GM12878 (cell line): ENCODE measurements at regions not wholly inside any gene's neighbourhood (a gene's known extent, or its start where the extent isn't known, plus 50 kb on each side); places are given as distances from the start of the nearest gene placed in this dataset.

Experiments used
- ATAC-seq: fragments of 200-7000 bp; cut with Tn5 transposase; 3 replicates; pipeline ENCODE4 v1.9.1; 2020; ENCODE audit warnings: mild to moderate bottlenecking, moderate library complexity
- BruUV-seq: library from RNA; stranded (reverse); fragments of 400-500 nt; replicated peaks from 2 replicates; lab custom pipeline; 2021; lab: Mats Ljungman, UMichigan
- CTCF ChIA-PET: fragments of 300-600 bp; sonication (Branson Sonifier 250); formaldehyde crosslinking; extraction: SDS; loops from one replicate; lab custom pipeline; 2021; ENCODE audit warnings: inconsistent platforms; lab: Yijun Ruan, JAX
- POLR2A ChIA-PET: fragments of 350-600 bp; formaldehyde crosslinking; extraction: SDS; loops from one replicate; lab custom pipeline; 2021; ENCODE audit warnings: inconsistent platforms; lab: Charles Lee
- RAD21 ChIA-PET: fragments of 300-600 bp; sonication (Branson Sonifier 250); formaldehyde crosslinking; loops from one replicate; lab custom pipeline; 2023; ENCODE audit warnings: antibody characterized with exemption; ENCODE audit not compliant: unreplicated experiment; lab: Charles Lee
- SMC1A ChIA-PET: fragments of 300-600 bp; sonication (Branson Sonifier 250); formaldehyde crosslinking; loops from one replicate; lab custom pipeline; 2023; ENCODE audit not compliant: unreplicated experiment, uncharacterized antibody; lab: Charles Lee
- DNase-seq: peaks from one replicate; pipeline ENCODE4 v3.0.0-alpha.2; 2011; ENCODE audit warnings: low read depth, low spot score
- FAIRE-seq: peaks from 3 replicates; lab custom pipeline; 2011; peaks lifted over from hg19 to GRCh38; lab: Jason Lieb, UNC
- H2AFZ ChIP-seq: 2 replicates; pipeline ENCODE4 v1.6.0; 2011; ENCODE audit warnings: low read depth, low read length, control low read depth; ENCODE audit not compliant: control insufficient read depth
- H3K27ac ChIP-seq: 2 replicates; pipeline ENCODE4 v1.5.1; 2011; ENCODE audit warnings: control low read depth; ENCODE audit not compliant: control insufficient read depth, insufficient read depth
- H3K27me3 ChIP-seq, 2 experiments: replicated peaks in 1 of 2; 2 replicates each; pipeline versions ENCODE4 v1.6.0 to v1.6.1; 2011; ENCODE audit warnings: low read length in 1 of 2; ENCODE audit not compliant: control insufficient read depth in 2 of 2, insufficient read depth in 2 of 2
- H3K36me3 ChIP-seq, 2 experiments: 2 replicates each; pipeline ENCODE4 v1.5.1; 2011; ENCODE audit warnings: low read length in 1 of 2; ENCODE audit not compliant: control insufficient read depth in 2 of 2, insufficient read depth in 2 of 2
- H3K4me1 ChIP-seq: 2 replicates; pipeline ENCODE4 v1.6.1; 2011; ENCODE audit warnings: mild to moderate bottlenecking, low read length, moderate library complexity, mixed read lengths; ENCODE audit not compliant: control insufficient read depth, insufficient read depth
- H3K4me2 ChIP-seq: 2 replicates; pipeline ENCODE4 v1.6.0; 2011; ENCODE audit warnings: control low read depth; ENCODE audit not compliant: control insufficient read depth, insufficient read depth
- H3K4me3 ChIP-seq: fragments of 200-600 bp; sonication (generic); 2 replicates; pipeline ENCODE4 v1.5.1; 2016
- H3K79me2 ChIP-seq: 2 replicates; pipeline ENCODE4 v1.6.0; 2011; ENCODE audit warnings: low read length; ENCODE audit not compliant: control insufficient read depth, insufficient read depth
- H3K9ac ChIP-seq: 2 replicates; pipeline ENCODE4 v1.8.0; 2011; ENCODE audit warnings: low read length, control low read depth, mixed read lengths; ENCODE audit not compliant: control insufficient read depth, insufficient read depth
- H3K9me3 ChIP-seq: replicated peaks from 3 replicates; pipeline ENCODE4 v1.5.1; 2011; ENCODE audit warnings: mild to moderate bottlenecking, low read length; ENCODE audit not compliant: control insufficient read depth, insufficient read depth
- H4K20me1 ChIP-seq: 2 replicates; pipeline ENCODE4 v1.6.0; 2011; ENCODE audit not compliant: control insufficient read depth, insufficient read depth
- BHLHE40 ChIP-seq, 2 experiments: fragments of 450-650 bp in 1 of 2; IDR thresholded peaks; 2 replicates each; pipeline ENCODE4 v1.6.1; 2011 to 2017; ENCODE audit warnings: low read depth in 2 of 2, borderline replicate concordance in 1 of 2, improper control_type of control experiment in 1 of 2, low read length in 1 of 2, mild to moderate bottlenecking in 1 of 2
- ETV6 ChIP-seq, 2 experiments: fragments of 450-650 bp in 1 of 2; IDR thresholded peaks in 1 of 2; conservative IDR thresholded peaks in 1 of 2; 2 replicates each; pipeline ENCODE4 v1.6.1; 2014; ENCODE audit warnings: antibody characterized with exemption in 1 of 2, borderline replicate concordance in 1 of 2, low read depth in 1 of 2, mild to moderate bottlenecking in 1 of 2, moderate library complexity in 1 of 2
- IRF3 ChIP-seq: fragments of 450-650 bp; IDR thresholded peaks from 2 replicates; pipeline ENCODE4 v1.6.1; 2014; ENCODE audit warnings: mild to moderate bottlenecking
- MYC ChIP-seq: IDR thresholded peaks from 2 replicates; pipeline ENCODE4 v1.6.1; 2011; ENCODE audit warnings: mild to moderate bottlenecking, low read length, moderate library complexity, inconsistent platforms; ENCODE audit not compliant: insufficient read depth, insufficient replicate concordance, insufficient read length, severe bottlenecking
- NR2F1 ChIP-seq: fragments of 450-650 bp; conservative IDR thresholded peaks from 2 replicates; pipeline ENCODE4 v1.6.1; 2017; ENCODE audit warnings: mild to moderate bottlenecking
- SP1 ChIP-seq: IDR thresholded peaks from one replicate; pipeline ENCODE4 v1.6.1; 2011; ENCODE audit warnings: low read depth, low read length
- SRF ChIP-seq, 2 experiments: IDR thresholded peaks; 2 replicates each; pipeline ENCODE4 v1.6.1; 2011; ENCODE audit warnings: low read depth in 2 of 2, low read length in 2 of 2, mild to moderate bottlenecking in 1 of 2, moderate library complexity in 1 of 2
- TARDBP ChIP-seq: IDR thresholded peaks from 2 replicates; pipeline ENCODE4 v1.6.1; 2016; ENCODE audit warnings: borderline replicate concordance
- YY1 ChIP-seq: IDR thresholded peaks from 2 replicates; pipeline ENCODE4 v1.6.1; 2011; ENCODE audit warnings: low read depth, mild to moderate bottlenecking, low read length
- ZNF384 ChIP-seq: IDR thresholded peaks from 2 replicates; pipeline ENCODE4 v1.6.1; 2012; ENCODE audit warnings: low read depth, mild to moderate bottlenecking, low read length, improper control_type of control experiment, borderline replicate concordance
- WGBS: methylation state at CpG from one replicate; pipeline ENCODE4 v1.1.6; 2016; ENCODE audit warnings: low lambda C conversion rate; ENCODE audit not compliant: insufficient replicate concordance, insufficient coverage; ENCODE audit errors: missing lambda C conversion rate; 5-methylcytosine and 5-hydroxymethylcytosine counted together
- in situ Hi-C: fragments of 300-500 bp; cut with MboI; formaldehyde crosslinking; loops from 9 replicates; pipeline ENCODE4 v1.14.3; 2018; ENCODE audit warnings: mixed read lengths
- intact Hi-C: fragments of 100-400 bp; cut with micrococcal nuclease; formaldehyde crosslinking; loops from one replicate; pipeline ENCODE4 v1.14.2; 2022; ENCODE audit not compliant: unreplicated experiment
- TF ChIP-seq, protein P1 (sequence below): fragments of 450-650 bp; IDR thresholded peaks from 2 replicates; pipeline ENCODE4 v1.6.1; 2017; ENCODE audit warnings: borderline replicate concordance
- TF ChIP-seq, protein P2 (sequence below): IDR thresholded peaks from 2 replicates; pipeline ENCODE4 v1.6.1; 2011; ENCODE audit warnings: low read depth, low read length, improper control_type of control experiment, borderline replicate concordance
- TF ChIP-seq, protein P3 (sequence below): IDR thresholded peaks from 2 replicates; pipeline ENCODE4 v1.6.1; 2011; ENCODE audit warnings: borderline replicate concordance, low read depth, mild to moderate bottlenecking, moderate library complexity, low read length; ENCODE audit not compliant: insufficient read depth, poor library complexity, severe bottlenecking

DNA sequence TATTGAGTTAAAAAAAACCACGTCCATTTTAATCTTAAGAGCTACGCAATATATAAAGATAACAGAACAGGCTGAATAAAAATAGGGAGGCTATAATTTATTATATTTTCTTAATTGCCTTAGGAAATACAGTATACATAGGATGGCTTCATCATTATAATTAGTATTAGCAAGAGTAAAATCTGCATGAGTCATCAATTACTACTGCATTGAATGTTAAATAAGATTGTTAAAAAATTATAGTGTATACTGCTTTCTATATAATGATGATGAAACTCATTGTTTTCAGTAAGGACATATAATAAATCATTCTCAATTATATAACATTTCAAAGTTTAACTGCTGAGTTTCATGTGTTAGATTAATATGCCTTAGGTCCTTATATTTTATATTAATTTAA lies 133.4 kb upstream of the GRID2 start:
- no peak overlapping the region for H3K27ac ChIP-seq
- no peaks in the 10 kb centered on the region for H3K9me3 ChIP-seq
- H3K4me2 ChIP-seq = no peak overlapping the region
- no peak for DNase-seq
- intact Hi-C loops = no loop called here
- SMC1A ChIA-PET = no interaction called here
- no peaks in the 10 kb centered on the region for H3K36me3 ChIP-seq
- no peaks in the 10 kb centered on the region for H4K20me1 ChIP-seq
- no peak for FAIRE-seq
- WGBS = 39% methylated on average over 2 of the region's 2 CpGs
- H3K9ac ChIP-seq = no peak overlapping the region
- no TSS peak for BruUV-seq
- no peaks in the 10 kb centered on the region for H3K27me3 ChIP-seq
- ATAC-seq = no peak
- H3K4me3 ChIP-seq = no peak overlapping the region
- H3K4me1 ChIP-seq = no peaks in the 10 kb centered on the region
- CTCF ChIA-PET = no interaction called here
- no peaks in the 10 kb centered on the region for H3K79me2 ChIP-seq
- in situ Hi-C loops = no loop called here
- H2AFZ ChIP-seq = no peak overlapping the region
- RAD21 ChIA-PET = no interaction called here
- no peak for TF ChIP-seq MYC
- TF ChIP-seq, protein P1, sequence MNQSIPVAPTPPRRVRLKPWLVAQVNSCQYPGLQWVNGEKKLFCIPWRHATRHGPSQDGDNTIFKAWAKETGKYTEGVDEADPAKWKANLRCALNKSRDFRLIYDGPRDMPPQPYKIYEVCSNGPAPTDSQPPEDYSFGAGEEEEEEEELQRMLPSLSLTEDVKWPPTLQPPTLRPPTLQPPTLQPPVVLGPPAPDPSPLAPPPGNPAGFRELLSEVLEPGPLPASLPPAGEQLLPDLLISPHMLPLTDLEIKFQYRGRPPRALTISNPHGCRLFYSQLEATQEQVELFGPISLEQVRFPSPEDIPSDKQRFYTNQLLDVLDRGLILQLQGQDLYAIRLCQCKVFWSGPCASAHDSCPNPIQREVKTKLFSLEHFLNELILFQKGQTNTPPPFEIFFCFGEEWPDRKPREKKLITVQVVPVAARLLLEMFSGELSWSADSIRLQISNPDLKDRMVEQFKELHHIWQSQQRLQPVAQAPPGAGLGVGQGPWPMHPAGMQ = no peak
- TF ChIP-seq SP1 = no peak
- TF ChIP-seq ETV6 (conservative IDR thresholded peaks at IDR 0.05 in 1 of 2, IDR thresholded peaks at IDR 0.05 in 1 of 2; ENCODE audit: borderline replicate concordance in 1 of 2, low read depth in 1 of 2) = no peak
- TF ChIP-seq NR2F1 = no peak
- TF ChIP-seq TARDBP = no peak
- TF ChIP-seq ZNF384 = no peak
- TF ChIP-seq, protein P2, sequence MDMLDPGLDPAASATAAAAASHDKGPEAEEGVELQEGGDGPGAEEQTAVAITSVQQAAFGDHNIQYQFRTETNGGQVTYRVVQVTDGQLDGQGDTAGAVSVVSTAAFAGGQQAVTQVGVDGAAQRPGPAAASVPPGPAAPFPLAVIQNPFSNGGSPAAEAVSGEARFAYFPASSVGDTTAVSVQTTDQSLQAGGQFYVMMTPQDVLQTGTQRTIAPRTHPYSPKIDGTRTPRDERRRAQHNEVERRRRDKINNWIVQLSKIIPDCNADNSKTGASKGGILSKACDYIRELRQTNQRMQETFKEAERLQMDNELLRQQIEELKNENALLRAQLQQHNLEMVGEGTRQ = no peak
- TF ChIP-seq YY1 = no peak
- no peak for TF ChIP-seq IRF3
- no peak for TF ChIP-seq SRF (IDR thresholded peaks at IDR 0.05; ENCODE audit: low read depth in 2 of 2, low read length in 2 of 2)
- TF ChIP-seq, protein P3, sequence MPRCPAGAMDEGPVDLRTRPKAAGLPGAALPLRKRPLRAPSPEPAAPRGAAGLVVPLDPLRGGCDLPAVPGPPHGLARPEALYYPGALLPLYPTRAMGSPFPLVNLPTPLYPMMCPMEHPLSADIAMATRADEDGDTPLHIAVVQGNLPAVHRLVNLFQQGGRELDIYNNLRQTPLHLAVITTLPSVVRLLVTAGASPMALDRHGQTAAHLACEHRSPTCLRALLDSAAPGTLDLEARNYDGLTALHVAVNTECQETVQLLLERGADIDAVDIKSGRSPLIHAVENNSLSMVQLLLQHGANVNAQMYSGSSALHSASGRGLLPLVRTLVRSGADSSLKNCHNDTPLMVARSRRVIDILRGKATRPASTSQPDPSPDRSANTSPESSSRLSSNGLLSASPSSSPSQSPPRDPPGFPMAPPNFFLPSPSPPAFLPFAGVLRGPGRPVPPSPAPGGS = no peak
- no peak for TF ChIP-seq BHLHE40 (IDR thresholded peaks at IDR 0.05; ENCODE audit: borderline replicate concordance in 1 of 2, low read depth in 2 of 2, low read length in 1 of 2)
- POLR2A ChIA-PET = no interaction called here
